ENCODE measurements at regions not wholly inside any gene's neighbourhood (a gene's known extent, or its start where the extent isn't known, plus 50 kb on each side); places are given as distances from the start of the nearest gene placed in this dataset.

DNA sequence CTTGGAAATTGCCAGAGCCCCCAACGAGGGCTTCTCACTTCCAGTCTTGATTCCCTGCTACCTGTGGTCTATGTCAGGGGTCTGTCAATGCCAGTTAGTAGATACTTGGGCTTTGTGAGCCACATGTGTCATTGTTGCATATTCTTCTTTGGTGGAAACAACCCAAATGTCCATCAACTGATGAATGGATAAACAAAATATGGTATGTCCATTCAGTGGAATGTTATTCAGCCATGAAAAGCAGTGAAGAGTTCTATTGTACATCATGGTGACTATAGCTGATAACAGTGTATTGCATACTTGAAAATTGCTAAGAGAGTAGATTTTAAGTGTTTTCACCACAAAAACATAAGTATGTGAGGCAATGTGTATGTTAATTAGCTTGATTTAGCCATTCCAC lies 288.1 kb downstream of the RPLP1 start:
- TF ChIP-seq NR2F2 (IDR thresholded peaks at IDR 0.05) (no peak), YY1 (IDR thresholded peaks at IDR 0.05) (no peak), TAF1 (conservative IDR thresholded peaks at IDR 0.05) (no peak), JUND (IDR thresholded peaks at IDR 0.05) (no peak)
- TF ChIP-seq, protein P1, sequence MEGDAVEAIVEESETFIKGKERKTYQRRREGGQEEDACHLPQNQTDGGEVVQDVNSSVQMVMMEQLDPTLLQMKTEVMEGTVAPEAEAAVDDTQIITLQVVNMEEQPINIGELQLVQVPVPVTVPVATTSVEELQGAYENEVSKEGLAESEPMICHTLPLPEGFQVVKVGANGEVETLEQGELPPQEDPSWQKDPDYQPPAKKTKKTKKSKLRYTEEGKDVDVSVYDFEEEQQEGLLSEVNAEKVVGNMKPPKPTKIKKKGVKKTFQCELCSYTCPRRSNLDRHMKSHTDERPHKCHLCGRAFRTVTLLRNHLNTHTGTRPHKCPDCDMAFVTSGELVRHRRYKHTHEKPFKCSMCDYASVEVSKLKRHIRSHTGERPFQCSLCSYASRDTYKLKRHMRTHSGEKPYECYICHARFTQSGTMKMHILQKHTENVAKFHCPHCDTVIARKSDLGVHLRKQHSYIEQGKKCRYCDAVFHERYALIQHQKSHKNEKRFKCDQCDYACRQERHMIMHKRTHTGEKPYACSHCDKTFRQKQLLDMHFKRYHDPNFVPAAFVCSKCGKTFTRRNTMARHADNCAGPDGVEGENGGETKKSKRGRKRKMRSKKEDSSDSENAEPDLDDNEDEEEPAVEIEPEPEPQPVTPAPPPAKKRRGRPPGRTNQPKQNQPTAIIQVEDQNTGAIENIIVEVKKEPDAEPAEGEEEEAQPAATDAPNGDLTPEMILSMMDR (IDR thresholded peaks at IDR 0.05; ENCODE audit: low read depth, low read length, missing input control) = no peak
- TF ChIP-seq, protein P2, sequence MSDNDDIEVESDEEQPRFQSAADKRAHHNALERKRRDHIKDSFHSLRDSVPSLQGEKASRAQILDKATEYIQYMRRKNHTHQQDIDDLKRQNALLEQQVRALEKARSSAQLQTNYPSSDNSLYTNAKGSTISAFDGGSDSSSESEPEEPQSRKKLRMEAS (IDR thresholded peaks at IDR 0.05) = no peak

All from liver (tissue), 3 donors.